ENCODE measurements at regions not wholly inside any gene's neighbourhood (a gene's known extent, or its start where the extent isn't known, plus 50 kb on each side); places are given as distances from the start of the nearest gene placed in this dataset.
"Not testable (repeated sequence)": the region's sequence is repeated elsewhere in the genome, so short reads cannot be mapped to it uniquely, and the experiment has no call there.

DNA sequence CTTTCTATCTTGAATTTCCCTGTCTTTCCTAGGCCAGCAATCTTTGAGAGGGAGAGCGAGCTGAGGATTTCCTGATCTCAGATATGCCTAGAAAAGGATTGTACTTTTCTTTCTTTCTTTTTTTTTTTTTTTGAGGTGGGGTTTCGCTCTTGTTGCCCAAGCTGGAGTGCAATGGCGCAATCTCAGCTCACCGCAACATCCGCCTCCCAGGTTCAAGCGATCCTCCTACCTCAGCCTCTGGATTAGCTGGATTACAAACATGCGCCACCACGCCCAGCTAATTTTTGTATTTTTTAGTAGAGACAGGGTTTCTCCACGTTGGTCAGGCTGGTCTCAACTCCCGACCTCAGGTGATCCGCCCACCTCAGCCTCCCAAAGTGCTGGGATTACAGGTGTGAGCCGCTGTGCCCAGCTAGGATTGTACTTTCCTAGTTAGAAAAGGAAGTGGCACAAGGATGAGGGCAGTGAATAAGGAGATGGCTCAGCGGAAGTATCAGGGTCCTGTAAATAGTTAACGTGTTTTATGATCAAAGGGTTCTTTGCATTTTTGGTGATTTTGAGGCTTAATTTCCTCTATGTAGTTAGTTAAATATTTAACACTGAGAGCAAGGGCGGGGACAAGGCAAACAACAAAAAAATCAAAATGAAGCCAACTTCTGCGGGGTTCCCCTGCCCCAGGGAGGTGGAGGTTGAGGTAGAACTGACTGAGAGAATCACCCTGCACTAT is 124.6 kb downstream of the LRRC37A3 start:
- not testable (repeated sequence) for H3K4me2 ChIP-seq (ENCODE audit: insufficient read depth, low read length); H4K20me1 ChIP-seq (ENCODE audit: insufficient read depth, low read length); H3K79me2 ChIP-seq (ENCODE audit: insufficient read depth, low read length); H3K9ac ChIP-seq (ENCODE audit: low read depth, low read length); DNase-seq; ATAC-seq (ENCODE audit: insufficient read depth, low read depth); H3K27ac ChIP-seq (ENCODE audit: low read length); H2AFZ ChIP-seq (ENCODE audit: low read depth, low read length); H3K9me3 ChIP-seq (ENCODE audit: insufficient read depth, low read length, severe bottlenecking); H3K4me3 ChIP-seq (ENCODE audit: low read depth in 1 of 2, low read length in 2 of 2); H3K27me3 ChIP-seq (ENCODE audit: insufficient read depth, low read length, poor library complexity)
- peaks cover 12% of the 10 kb centered on the region for H3K4me1 ChIP-seq (ENCODE audit: insufficient read depth, low read length)
- peaks cover 12% of the 10 kb centered on the region; the same call in 1 of the 2 replicates for H3K36me3 ChIP-seq (ENCODE audit: insufficient read depth, low read length)

DNA sequence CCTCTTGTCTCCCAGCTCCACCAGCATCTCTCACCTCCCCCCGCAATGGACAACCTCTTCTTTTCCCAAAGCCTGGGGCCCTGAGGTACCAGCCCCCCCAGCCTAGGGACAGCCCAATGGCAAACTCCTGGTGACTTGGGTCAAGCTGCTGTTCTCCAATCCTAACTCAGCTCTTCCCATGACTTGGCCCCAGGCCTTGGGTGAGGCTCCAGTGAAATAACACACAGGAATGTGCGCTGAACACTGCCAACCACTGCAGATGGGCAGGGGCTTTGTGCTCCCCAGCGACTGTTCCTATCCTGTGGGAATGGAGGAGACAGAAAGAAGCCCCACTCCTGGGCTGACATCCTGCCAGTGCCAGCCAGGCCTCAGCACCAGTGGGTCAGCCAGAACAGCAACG is 125.2 kb downstream of the LRRC37A3 start:
- not testable (repeated sequence) for H3K4me2 ChIP-seq (ENCODE audit: insufficient read depth, low read length); H3K27ac ChIP-seq (ENCODE audit: low read length); H2AFZ ChIP-seq (ENCODE audit: low read depth, low read length); H3K79me2 ChIP-seq (ENCODE audit: insufficient read depth, low read length); H3K9me3 ChIP-seq (ENCODE audit: insufficient read depth, low read length, severe bottlenecking); ATAC-seq (ENCODE audit: insufficient read depth, low read depth); H3K27me3 ChIP-seq (ENCODE audit: insufficient read depth, low read length, poor library complexity); H4K20me1 ChIP-seq (ENCODE audit: insufficient read depth, low read length); H3K4me3 ChIP-seq (ENCODE audit: low read depth in 1 of 2, low read length in 2 of 2); DNase-seq; H3K9ac ChIP-seq (ENCODE audit: low read depth, low read length)
- Histone ChIP-seq H3K36me3 (ENCODE audit: insufficient read depth, low read length) (peaks cover 12% of the 10 kb centered on the region; the same call in 1 of the 2 replicates), H3K4me1 (ENCODE audit: insufficient read depth, low read length) (peaks cover 12% of the 10 kb centered on the region)

DNA sequence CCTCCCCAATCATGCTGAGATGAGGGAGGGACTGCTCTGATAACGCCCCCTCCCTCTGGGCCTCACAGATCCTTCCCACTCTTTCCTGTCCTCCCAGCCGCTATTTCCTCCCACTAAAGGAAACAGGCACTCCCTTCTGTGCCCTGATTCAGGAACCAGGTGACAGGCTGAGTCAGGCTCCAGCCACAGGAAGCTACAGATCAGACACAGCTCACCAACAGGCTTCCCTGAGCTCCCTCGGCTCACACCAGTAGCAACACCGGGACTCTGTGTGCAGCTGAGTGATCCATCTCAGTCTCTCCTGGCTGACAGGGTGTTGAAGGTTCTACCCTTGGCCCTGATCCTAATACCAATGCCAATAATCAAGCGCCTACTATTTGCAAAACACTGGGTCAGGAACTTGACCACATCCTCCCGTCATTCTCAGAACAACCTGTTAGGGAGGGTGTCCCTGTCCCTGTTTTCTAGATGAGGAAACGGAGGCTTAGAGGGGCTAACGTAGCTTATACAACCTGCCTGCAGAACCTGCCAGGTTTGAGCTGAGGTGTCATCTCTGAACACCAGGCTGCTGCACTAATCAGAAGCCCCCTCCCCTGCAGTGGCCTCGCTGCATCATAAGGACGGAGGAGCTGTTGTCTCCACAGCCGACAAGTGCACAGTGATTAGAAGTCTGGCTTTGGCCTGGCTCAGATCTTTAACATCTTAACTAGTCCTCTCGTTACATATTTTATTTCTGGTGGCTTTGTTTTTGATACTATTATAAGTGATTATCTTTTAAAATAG is 126.3 kb downstream of the LRRC37A3 start:
- not testable (repeated sequence) for H3K27me3 ChIP-seq (ENCODE audit: insufficient read depth, low read length, poor library complexity); H4K20me1 ChIP-seq (ENCODE audit: insufficient read depth, low read length); H2AFZ ChIP-seq (ENCODE audit: low read depth, low read length); H3K27ac ChIP-seq (ENCODE audit: low read length); H3K9ac ChIP-seq (ENCODE audit: low read depth, low read length); H3K4me1 ChIP-seq (ENCODE audit: insufficient read depth, low read length); DNase-seq; H3K4me3 ChIP-seq (ENCODE audit: low read depth in 1 of 2, low read length in 2 of 2); H3K79me2 ChIP-seq (ENCODE audit: insufficient read depth, low read length); H3K9me3 ChIP-seq (ENCODE audit: insufficient read depth, low read length, severe bottlenecking); H3K4me2 ChIP-seq (ENCODE audit: insufficient read depth, low read length)
- ATAC-seq (ENCODE audit: insufficient read depth, low read depth): peak; percentile 59; the same call in 2 of the 3 replicates
- peaks cover 12% of the 10 kb centered on the region; the same call in 1 of the 2 replicates for H3K36me3 ChIP-seq (ENCODE audit: insufficient read depth, low read length)

DNA sequence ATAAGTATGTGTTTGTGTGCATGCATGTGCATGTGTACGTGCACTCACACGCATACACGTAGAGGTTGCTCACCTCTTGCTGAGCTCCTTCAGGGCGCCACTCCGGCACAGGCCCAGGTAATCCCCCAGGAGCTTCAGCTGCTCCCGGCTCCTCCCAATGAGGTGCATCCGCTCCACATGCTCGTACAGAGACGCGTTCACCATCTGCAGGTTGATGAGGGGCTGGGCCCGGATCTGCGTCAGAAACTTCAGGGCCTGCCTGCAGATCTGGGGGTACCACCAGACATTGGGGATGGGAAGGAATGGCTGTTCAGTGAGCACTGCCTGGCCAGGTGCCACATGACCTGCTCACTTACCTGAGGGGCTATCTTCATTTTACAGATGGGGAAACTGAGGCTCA is 127.0 kb downstream of the LRRC37A3 start:
- H3K4me2 ChIP-seq (ENCODE audit: insufficient read depth, low read length); H3K79me2 ChIP-seq (ENCODE audit: insufficient read depth, low read length); H2AFZ ChIP-seq (ENCODE audit: low read depth, low read length); H3K9me3 ChIP-seq (ENCODE audit: insufficient read depth, low read length, severe bottlenecking); DNase-seq; H3K4me1 ChIP-seq (ENCODE audit: insufficient read depth, low read length); H4K20me1 ChIP-seq (ENCODE audit: insufficient read depth, low read length); H3K27ac ChIP-seq (ENCODE audit: low read length); ATAC-seq (ENCODE audit: insufficient read depth, low read depth); H3K27me3 ChIP-seq (ENCODE audit: insufficient read depth, low read length, poor library complexity); H3K4me3 ChIP-seq (ENCODE audit: low read depth in 1 of 2, low read length in 2 of 2); H3K9ac ChIP-seq (ENCODE audit: low read depth, low read length): not testable (repeated sequence)
- peaks cover 12% of the 10 kb centered on the region; the same call in 1 of the 2 replicates for H3K36me3 ChIP-seq (ENCODE audit: insufficient read depth, low read length)

DNA sequence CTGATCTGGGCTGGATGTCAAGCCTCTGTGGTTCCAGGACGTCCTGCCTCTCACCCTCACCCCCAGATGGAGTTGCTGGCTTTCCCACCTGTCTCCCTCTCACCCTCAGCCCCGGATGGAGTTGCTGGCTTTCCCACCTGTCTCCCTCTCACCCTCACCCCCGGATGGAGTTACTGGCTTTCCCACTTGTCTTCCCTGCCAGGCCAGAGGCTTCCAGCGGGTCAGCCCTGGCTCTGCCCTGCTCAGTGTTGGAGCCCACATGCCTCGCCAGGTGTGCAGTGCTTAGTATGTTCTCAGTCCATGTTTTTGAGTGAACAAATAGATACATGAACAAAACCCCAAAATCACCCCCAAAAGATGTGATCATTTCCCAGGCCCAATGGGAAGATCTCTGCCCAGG is 127.6 kb downstream of the LRRC37A3 start:
- H3K4me2 ChIP-seq (ENCODE audit: insufficient read depth, low read length); H3K79me2 ChIP-seq (ENCODE audit: insufficient read depth, low read length); H4K20me1 ChIP-seq (ENCODE audit: insufficient read depth, low read length); H3K9me3 ChIP-seq (ENCODE audit: insufficient read depth, low read length, severe bottlenecking); H3K9ac ChIP-seq (ENCODE audit: low read depth, low read length); H3K4me1 ChIP-seq (ENCODE audit: insufficient read depth, low read length); H3K27me3 ChIP-seq (ENCODE audit: insufficient read depth, low read length, poor library complexity); DNase-seq; H3K4me3 ChIP-seq (ENCODE audit: low read depth in 1 of 2, low read length in 2 of 2); ATAC-seq (ENCODE audit: insufficient read depth, low read depth); H2AFZ ChIP-seq (ENCODE audit: low read depth, low read length); H3K27ac ChIP-seq (ENCODE audit: low read length): not testable (repeated sequence)
- peaks cover 15% of the 10 kb centered on the region; the same call in 1 of the 2 replicates for H3K36me3 ChIP-seq (ENCODE audit: insufficient read depth, low read length)

DNA sequence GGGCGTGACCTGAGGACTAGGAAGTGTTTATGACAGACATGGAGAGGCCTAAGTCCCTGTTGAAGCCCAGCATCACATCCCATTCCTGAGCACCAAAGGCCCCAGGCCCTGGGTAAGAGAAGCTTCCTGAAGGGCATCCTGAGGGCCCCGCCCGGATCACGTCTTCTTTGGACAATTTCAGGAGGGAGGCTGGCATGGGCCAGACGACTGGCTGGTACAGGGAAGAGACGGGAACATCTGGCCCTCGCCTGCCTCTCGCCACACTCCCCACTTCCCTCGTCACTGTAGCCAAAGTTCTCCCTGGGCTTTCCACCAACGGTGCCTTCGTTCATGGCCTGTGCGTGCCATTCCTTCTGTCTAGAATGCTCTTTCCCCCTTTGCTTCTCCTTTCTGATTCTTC is 128.1 kb downstream of the LRRC37A3 start:
- not testable (repeated sequence) for H3K4me2 ChIP-seq (ENCODE audit: insufficient read depth, low read length); DNase-seq; H2AFZ ChIP-seq (ENCODE audit: low read depth, low read length); ATAC-seq (ENCODE audit: insufficient read depth, low read depth); H3K79me2 ChIP-seq (ENCODE audit: insufficient read depth, low read length); H3K27ac ChIP-seq (ENCODE audit: low read length); H3K27me3 ChIP-seq (ENCODE audit: insufficient read depth, low read length, poor library complexity); H3K4me3 ChIP-seq (ENCODE audit: low read depth in 1 of 2, low read length in 2 of 2); H3K9ac ChIP-seq (ENCODE audit: low read depth, low read length); H3K4me1 ChIP-seq (ENCODE audit: insufficient read depth, low read length); H3K9me3 ChIP-seq (ENCODE audit: insufficient read depth, low read length, severe bottlenecking); H4K20me1 ChIP-seq (ENCODE audit: insufficient read depth, low read length)
- peaks cover 20% of the 10 kb centered on the region for H3K36me3 ChIP-seq (ENCODE audit: insufficient read depth, low read length)

DNA sequence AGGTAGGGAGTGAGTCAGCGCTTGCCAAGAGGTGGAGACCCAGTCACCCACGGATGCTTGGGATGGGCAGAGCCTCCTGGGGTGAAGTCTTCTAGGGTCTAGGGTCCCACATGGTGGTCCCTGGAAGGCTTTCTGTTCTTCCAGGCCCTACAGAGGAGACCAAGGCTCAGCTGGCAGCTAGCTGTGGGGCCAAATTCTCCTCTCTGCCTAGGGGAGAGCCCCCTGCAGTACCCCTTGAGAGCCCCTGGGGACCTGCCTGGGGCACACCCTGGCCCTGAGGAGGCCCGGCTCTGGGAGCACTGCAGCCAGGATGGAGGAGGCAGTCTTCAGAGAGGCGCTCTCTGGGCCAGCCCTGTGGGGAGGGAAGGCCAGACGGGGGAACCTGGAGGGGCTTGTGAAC is 128.6 kb upstream of the SMURF2 start:
- not testable (repeated sequence) for H3K4me2 ChIP-seq (ENCODE audit: insufficient read depth, low read length); H3K4me3 ChIP-seq (ENCODE audit: low read depth in 1 of 2, low read length in 2 of 2); H3K9me3 ChIP-seq (ENCODE audit: insufficient read depth, low read length, severe bottlenecking); H4K20me1 ChIP-seq (ENCODE audit: insufficient read depth, low read length); H2AFZ ChIP-seq (ENCODE audit: low read depth, low read length); H3K27me3 ChIP-seq (ENCODE audit: insufficient read depth, low read length, poor library complexity); H3K79me2 ChIP-seq (ENCODE audit: insufficient read depth, low read length); H3K27ac ChIP-seq (ENCODE audit: low read length); ATAC-seq (ENCODE audit: insufficient read depth, low read depth); H3K9ac ChIP-seq (ENCODE audit: low read depth, low read length); DNase-seq; H3K4me1 ChIP-seq (ENCODE audit: insufficient read depth, low read length)
- peaks cover 24% of the 10 kb centered on the region for H3K36me3 ChIP-seq (ENCODE audit: insufficient read depth, low read length)

DNA sequence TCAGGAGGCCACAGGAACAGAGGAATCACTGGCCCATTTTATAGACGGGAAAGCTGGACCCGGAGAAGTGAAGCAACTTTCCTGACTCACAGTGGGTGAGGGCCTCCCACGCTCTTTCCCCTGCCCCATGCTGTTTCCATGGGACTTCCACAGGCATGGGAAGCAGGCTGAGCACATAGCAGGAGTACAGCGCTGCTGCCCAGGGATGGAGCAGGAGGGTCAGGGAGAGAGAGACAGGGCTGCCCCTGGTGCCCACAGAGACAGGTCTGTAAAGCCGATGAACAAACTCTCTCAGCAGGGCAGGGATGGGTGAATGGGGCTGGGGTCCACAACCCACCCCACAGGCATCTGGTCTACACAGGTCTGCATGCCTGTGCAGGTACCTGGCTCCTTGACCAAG is 128.1 kb upstream of the SMURF2 start:
- not testable (repeated sequence) for H3K9me3 ChIP-seq (ENCODE audit: insufficient read depth, low read length, severe bottlenecking); H3K9ac ChIP-seq (ENCODE audit: low read depth, low read length); ATAC-seq (ENCODE audit: insufficient read depth, low read depth); H4K20me1 ChIP-seq (ENCODE audit: insufficient read depth, low read length); H3K4me1 ChIP-seq (ENCODE audit: insufficient read depth, low read length); H3K79me2 ChIP-seq (ENCODE audit: insufficient read depth, low read length); H3K27me3 ChIP-seq (ENCODE audit: insufficient read depth, low read length, poor library complexity); H3K4me3 ChIP-seq (ENCODE audit: low read depth in 1 of 2, low read length in 2 of 2); H3K27ac ChIP-seq (ENCODE audit: low read length); H3K4me2 ChIP-seq (ENCODE audit: insufficient read depth, low read length); H2AFZ ChIP-seq (ENCODE audit: low read depth, low read length); DNase-seq
- H3K36me3 ChIP-seq (ENCODE audit: insufficient read depth, low read length): peaks cover 25% of the 10 kb centered on the region
